Thyroid gland (tissue), 4 donors: ENCODE measurements at regions not wholly inside any gene's neighbourhood (a gene's known extent, or its start where the extent isn't known, plus 50 kb on each side); places are given as distances from the start of the nearest gene placed in this dataset.

ENCODE experiments used
- CTCF ChIP-seq, 6 experiments: fragments of 200-600 bp in 3 of 6; fragments of 450-650 bp in 3 of 6; sonication (generic) in 3 of 6; IDR thresholded peaks; one replicate each; pipeline ENCODE4 v1.5.1; 2016 to 2019; ENCODE audit warnings: antibody characterized with exemption in 6 of 6, mild to moderate bottlenecking in 2 of 6, inconsistent platforms in 1 of 6, moderate library complexity in 1 of 6
- POLR2A ChIP-seq, 2 donors: fragments of 450-650 bp; IDR thresholded peaks; one replicate each; pipeline ENCODE4 v1.6.1; 2017; ENCODE audit warnings: antibody characterized with exemption in 2 of 2, mild to moderate bottlenecking in 2 of 2, moderate library complexity in 1 of 2

GRCh38 chr13:50360637-50361036, 345.4 kb downstream of the KCNRG start:
- TF ChIP-seq CTCF (IDR thresholded peaks at IDR 0.05) = no peak
- no peak for TF ChIP-seq POLR2A (IDR thresholded peaks at IDR 0.05)
